ENCODE measurements at regions not wholly inside any gene's neighbourhood (a gene's known extent, or its start where the extent isn't known, plus 50 kb on each side); places are given as distances from the start of the nearest gene placed in this dataset.

GRCh38 chr20:60851826-60852704 is 400.0 kb upstream of the CDH4 start:
- H2AFZ ChIP-seq (replicated peaks; ENCODE audit: low read length, poor library complexity) = no peak overlapping the region
- H3K9ac ChIP-seq (ENCODE audit: low read depth, low read length) = no peak overlapping the region
- no peaks in the 10 kb centered on the region for H4K20me1 ChIP-seq (ENCODE audit: insufficient read depth, low read length)
- H2BK5ac ChIP-seq (ENCODE audit: low read depth, low read length, poor library complexity, severe bottlenecking) = no peak overlapping the region
- in situ Hi-C loops (cut with MboI; ENCODE audit: low sequenced_read_pairs) (no loop called here), intact Hi-C loops (cut with micrococcal nuclease) (no loop called here), dilution Hi-C loops (cut with HindIII; ENCODE audit: low sequenced_read_pairs, unreplicated experiment) (no loop called here)
- no TSS peak for BruUV-seq (replicated peaks)
- no peak overlapping the region for H2AK5ac ChIP-seq (ENCODE audit: low read depth, low read length)
- H3K36me3 ChIP-seq (ENCODE audit: control insufficient read depth, insufficient read depth, low read length) = no peaks in the 10 kb centered on the region
- no peaks in the 10 kb centered on the region for H3K4me1 ChIP-seq (ENCODE audit: control insufficient read depth, insufficient read depth, low read length)
- H3K27me3 ChIP-seq (ENCODE audit: control insufficient read depth, insufficient read depth, low read length) = no peaks in the 10 kb centered on the region
- no peak overlapping the region for H4K8ac ChIP-seq (ENCODE audit: low read depth in 2 of 2, low read length in 2 of 2)
- H3K56ac ChIP-seq (ENCODE audit: extremely low read depth, insufficient read depth, low read length) = no peak overlapping the region
- H3K14ac ChIP-seq (replicated peaks; ENCODE audit: low read depth, low read length) = no peak overlapping the region
- no peak overlapping the region for H3K4me2 ChIP-seq (ENCODE audit: low read depth, low read length)
- no peak overlapping the region for H3K18ac ChIP-seq (ENCODE audit: low read depth, low read length)
- no peak overlapping the region for H2BK15ac ChIP-seq (ENCODE audit: low read depth, low read length)
- H3K4me3 ChIP-seq (ENCODE audit: insufficient read depth, low read depth, low read length) = no peak overlapping the region
- H4K91ac ChIP-seq (ENCODE audit: insufficient read depth, low read depth, low read length) = no peak overlapping the region
- no peaks in the 10 kb centered on the region for H3K9me1 ChIP-seq (ENCODE audit: insufficient read depth, low read length)
- ChIA-PET CTCF (no interaction called here), POLR2A (ENCODE audit: unreplicated experiment) (no interaction called here)
- ATAC-seq (ENCODE audit: low read depth) (no peak), DNase-seq (no peak)
- no peaks in the 10 kb centered on the region for H3K79me1 ChIP-seq (ENCODE audit: low read depth in 1 of 2, low read length in 2 of 2)
- no peak overlapping the region for H3K27ac ChIP-seq (ENCODE audit: insufficient read depth, low read length)
- no peak overlapping the region for H3K4ac ChIP-seq (ENCODE audit: low read depth, low read length)
- H3K23ac ChIP-seq (ENCODE audit: low read depth, low read length) = no peak overlapping the region
- peaks cover 9% of the 10 kb centered on the region for H3K9me3 ChIP-seq (ENCODE audit: control insufficient read depth, insufficient read depth, low read length)
- no peak overlapping the region for H4K5ac ChIP-seq (ENCODE audit: low read depth, low read length)
- 40% methylated on average over 1 of the region's 9 CpGs; no CpG with 5 or more reads in 1 of the 2 experiments for WGBS, 2 experiments (ENCODE audit: extremely low coverage in 2 of 2, insufficient read length in 1 of 2)
- no peak overlapping the region for H2AK9ac ChIP-seq (replicated peaks; ENCODE audit: low read depth, low read length, poor library complexity)
- no peak overlapping the region for H2BK120ac ChIP-seq (ENCODE audit: low read depth, low read length)
- no peak overlapping the region for H2BK20ac ChIP-seq (ENCODE audit: low read depth, low read length)
- no peak for TF ChIP-seq NFE2L2 (IDR thresholded peaks at IDR 0.05; ENCODE audit: low read depth, low read length)
- no peak for TF ChIP-seq CEBPB (IDR thresholded peaks at IDR 0.05; ENCODE audit: low read depth, low read length)
- TF ChIP-seq ELK1 (IDR thresholded peaks at IDR 0.05; ENCODE audit: borderline replicate concordance, low read depth, low read length) = no peak
- TF ChIP-seq FOS (IDR thresholded peaks at IDR 0.05; ENCODE audit: low read depth, low read length) = no peak
- TF ChIP-seq BHLHE40 (IDR thresholded peaks at IDR 0.05; ENCODE audit: low read depth, low read length) = no peak
- peak; percentile 25 for TF ChIP-seq CTCF (conservative IDR thresholded peaks at IDR 0.05; ENCODE audit: low read depth, low read length)
- TF ChIP-seq RFX5 (IDR thresholded peaks at IDR 0.05; ENCODE audit: low read depth, low read length) = no peak
- TF ChIP-seq CHD1 (IDR thresholded peaks at IDR 0.05; ENCODE audit: low read depth, low read length) = no peak
- 0 out of 2 replicates have a peak, but pooled peaks have one; percentile 9 for TF ChIP-seq SMC3 (IDR thresholded peaks at IDR 0.05; ENCODE audit: low read depth, low read length)
- TF ChIP-seq, protein P1, sequence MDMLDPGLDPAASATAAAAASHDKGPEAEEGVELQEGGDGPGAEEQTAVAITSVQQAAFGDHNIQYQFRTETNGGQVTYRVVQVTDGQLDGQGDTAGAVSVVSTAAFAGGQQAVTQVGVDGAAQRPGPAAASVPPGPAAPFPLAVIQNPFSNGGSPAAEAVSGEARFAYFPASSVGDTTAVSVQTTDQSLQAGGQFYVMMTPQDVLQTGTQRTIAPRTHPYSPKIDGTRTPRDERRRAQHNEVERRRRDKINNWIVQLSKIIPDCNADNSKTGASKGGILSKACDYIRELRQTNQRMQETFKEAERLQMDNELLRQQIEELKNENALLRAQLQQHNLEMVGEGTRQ (IDR thresholded peaks at IDR 0.05; ENCODE audit: low read depth, low read length) = no peak
- no peak for TF ChIP-seq RCOR1 (IDR thresholded peaks at IDR 0.05; ENCODE audit: insufficient replicate concordance, low read length)
- no peak for TF ChIP-seq MXI1 (IDR thresholded peaks at IDR 0.05; ENCODE audit: borderline replicate concordance, low read depth, low read length)
- TF ChIP-seq RAD21 (IDR thresholded peaks at IDR 0.05; ENCODE audit: low read length) = peak; percentile 32; the same call in 1 of the 2 replicates
- no peak for TF ChIP-seq MAFK (IDR thresholded peaks at IDR 0.05; ENCODE audit: low read depth, low read length)
- no peak for TF ChIP-seq MAZ (IDR thresholded peaks at IDR 0.05; ENCODE audit: borderline replicate concordance, low read depth, low read length)
